ENCODE measurements at regions not wholly inside any gene's neighbourhood (a gene's known extent, or its start where the extent isn't known, plus 50 kb on each side); places are given as distances from the start of the nearest gene placed in this dataset.
"Not testable (repeated sequence)": the region's sequence is repeated elsewhere in the genome, so short reads cannot be mapped to it uniquely, and the experiment has no call there.

GRCh38 chr14:37869633-37870032, 274.2 kb downstream of the TTC6 start:
- CTCF ChIA-PET, result no interaction called here

GRCh38 chr14:37870170-37870569, 274.7 kb downstream of the TTC6 start:
- TF ChIP-seq TARDBP (IDR thresholded peaks at IDR 0.05), result no peak
- no peak for TF ChIP-seq L3MBTL2 (conservative IDR thresholded peaks at IDR 0.05)
- no peak for TF ChIP-seq CTBP1 (IDR thresholded peaks at IDR 0.05; ENCODE audit: borderline replicate concordance)
- no peak for TF ChIP-seq NFRKB (IDR thresholded peaks at IDR 0.05)
- TF ChIP-seq ELF4 (IDR thresholded peaks at IDR 0.05), result no peak
- no peak for TF ChIP-seq SUZ12 (IDR thresholded peaks at IDR 0.05)
- TF ChIP-seq SP1 (IDR thresholded peaks at IDR 0.05), result no peak
- no peak for TF ChIP-seq LEF1 (IDR thresholded peaks at IDR 0.05; ENCODE audit: borderline replicate concordance)
- no peak for TF ChIP-seq FOXK2 (IDR thresholded peaks at IDR 0.05)
- no peak for TF ChIP-seq PKNOX1 (IDR thresholded peaks at IDR 0.05)
- no peak for TF ChIP-seq ARNT (IDR thresholded peaks at IDR 0.05)
- TF ChIP-seq FOXA1 (IDR thresholded peaks at IDR 0.05), result no peak
- CTCF ChIA-PET, result no interaction called here
- no peak for DNase-seq (ENCODE audit: extremely low spot score)
- POLR2A ChIA-PET, result no interaction called here

More at GRCh38 chr14:37869633-37870032, 274.2 kb downstream of the TTC6 start:
- TF ChIP-seq FOXK2 (IDR thresholded peaks at IDR 0.05), result no peak
- TF ChIP-seq CTBP1 (IDR thresholded peaks at IDR 0.05; ENCODE audit: borderline replicate concordance), result no peak
- TF ChIP-seq BHLHE40 (IDR thresholded peaks at IDR 0.05; ENCODE audit: borderline replicate concordance), result no peak
- TF ChIP-seq HDGF (IDR thresholded peaks at IDR 0.05; ENCODE audit: borderline replicate concordance), result no peak
- no peak for TF ChIP-seq PKNOX1 (IDR thresholded peaks at IDR 0.05)
- no peak for TF ChIP-seq TARDBP (IDR thresholded peaks at IDR 0.05)
- no peak for TF ChIP-seq ARNT (IDR thresholded peaks at IDR 0.05)
- no peak for TF ChIP-seq SP1 (IDR thresholded peaks at IDR 0.05)
- no peak for TF ChIP-seq ELF4 (IDR thresholded peaks at IDR 0.05)
- no peak for TF ChIP-seq SUZ12 (IDR thresholded peaks at IDR 0.05)
- no peak for TF ChIP-seq FOXA1 (IDR thresholded peaks at IDR 0.05)
- no peak for TF ChIP-seq FOXM1 (IDR thresholded peaks at IDR 0.05; ENCODE audit: borderline replicate concordance)
- TF ChIP-seq L3MBTL2 (conservative IDR thresholded peaks at IDR 0.05), result no peak
- no peak for TF ChIP-seq NFRKB (IDR thresholded peaks at IDR 0.05)
- no peak for TF ChIP-seq LEF1 (IDR thresholded peaks at IDR 0.05; ENCODE audit: borderline replicate concordance)
- TF ChIP-seq ZNF384 (IDR thresholded peaks at IDR 0.05), result no peak
- POLR2A ChIA-PET, result no interaction called here
- no peak for DNase-seq (ENCODE audit: extremely low spot score)

- TF ChIP-seq TARDBP (IDR thresholded peaks at IDR 0.05) (no peak), L3MBTL2 (conservative IDR thresholded peaks at IDR 0.05) (no peak), PKNOX1 (IDR thresholded peaks at IDR 0.05) (no peak), ELF4 (IDR thresholded peaks at IDR 0.05) (no peak), CTBP1 (IDR thresholded peaks at IDR 0.05; ENCODE audit: borderline replicate concordance) (no peak), FOXA1 (IDR thresholded peaks at IDR 0.05) (no peak), SP1 (IDR thresholded peaks at IDR 0.05) (no peak), HDGF (IDR thresholded peaks at IDR 0.05; ENCODE audit: borderline replicate concordance) (no peak), BHLHE40 (IDR thresholded peaks at IDR 0.05; ENCODE audit: borderline replicate concordance) (no peak), LEF1 (IDR thresholded peaks at IDR 0.05; ENCODE audit: borderline replicate concordance) (no peak), ZNF384 (IDR thresholded peaks at IDR 0.05) (no peak), ARNT (IDR thresholded peaks at IDR 0.05) (no peak), SUZ12 (IDR thresholded peaks at IDR 0.05) (no peak), NFRKB (IDR thresholded peaks at IDR 0.05) (no peak), FOXM1 (IDR thresholded peaks at IDR 0.05; ENCODE audit: borderline replicate concordance) (no peak), FOXK2 (IDR thresholded peaks at IDR 0.05) (no peak)
- ChIA-PET CTCF (no interaction called here), POLR2A (no interaction called here)
- no peak for DNase-seq (ENCODE audit: extremely low spot score)
Measured at GRCh38 chr14:37870632-37871346, 275.4 kb downstream of the TTC6 start.

GRCh38 chr14:37874065-37874428, 278.6 kb downstream of the TTC6 start:
- POLR2A ChIA-PET; DNase-seq (ENCODE audit: extremely low spot score): not testable (repeated sequence)
- CTCF ChIA-PET, result interaction anchor here (0.7 to 1.8 kb wide), 7 partner anchors 16 to 644 kb away, joined by 3 to 6 read pairs (median 4); no protein-coding TSS in a partner anchor

GRCh38 chr14:37874429-37875109, 279.1 kb downstream of the TTC6 start:
- no peak for TF ChIP-seq TARDBP (IDR thresholded peaks at IDR 0.05)
- TF ChIP-seq SUZ12 (IDR thresholded peaks at IDR 0.05), result no peak
- no peak for TF ChIP-seq ARNT (IDR thresholded peaks at IDR 0.05)
- no peak for TF ChIP-seq ELF4 (IDR thresholded peaks at IDR 0.05)
- TF ChIP-seq ZNF384 (IDR thresholded peaks at IDR 0.05), result no peak
- TF ChIP-seq FOXK2 (IDR thresholded peaks at IDR 0.05), result no peak
- CTCF ChIA-PET, result interaction anchor here (0.7 to 1.8 kb wide), 9 partner anchors 16 to 644 kb away, joined by 3 to 6 read pairs (median 4); no protein-coding TSS in a partner anchor
- POLR2A ChIA-PET, result no interaction called here
- DNase-seq (ENCODE audit: extremely low spot score), result peak; percentile 76

GRCh38 chr14:37888234-37888633, 292.8 kb downstream of the TTC6 start:
- CTCF ChIA-PET, result interaction anchor here (0.6 kb wide), 1 partner anchor 319 kb away, joined by 3 read pairs; no protein-coding TSS in a partner anchor
- DNase-seq (ENCODE audit: extremely low spot score), result no peak
- POLR2A ChIA-PET, result no interaction called here
- no peak for TF ChIP-seq FOXK2 (IDR thresholded peaks at IDR 0.05)
- no peak for TF ChIP-seq LEF1 (IDR thresholded peaks at IDR 0.05; ENCODE audit: borderline replicate concordance)

Measured in HEK293T (cell line).